Prostate gland (tissue), 2 donors: ENCODE measurements at regions not wholly inside any gene's neighbourhood (a gene's known extent, or its start where the extent isn't known, plus 50 kb on each side); places are given as distances from the start of the nearest gene placed in this dataset.

Experiments used
- CTCF ChIP-seq, 4 experiments: fragments of 200-600 bp in 2 of 4; fragments of 450-650 bp in 2 of 4; sonication (generic) in 2 of 4; IDR thresholded peaks; 1 replicate in 3 of 4; 2 replicates in 1 of 4; pipeline ENCODE4 v1.5.1; 2016 to 2019; ENCODE audit warnings: antibody characterized with exemption in 4 of 4, mild to moderate bottlenecking in 2 of 4, moderate library complexity in 2 of 4
- POLR2A ChIP-seq: fragments of 450-650 bp; IDR thresholded peaks from one replicate; pipeline ENCODE4 v1.6.1; 2016; ENCODE audit warnings: antibody characterized with exemption, mild to moderate bottlenecking
- POLR2AphosphoS5 ChIP-seq: sonication (generic); formaldehyde crosslinking; IDR thresholded peaks from one replicate; pipeline ENCODE4 v1.6.1; 2017; ENCODE audit warnings: antibody characterized with exemption

GRCh38 chr3:178156301-178156700 lies 379.9 kb upstream of the KCNMB2 start:
- TF ChIP-seq CTCF (IDR thresholded peaks at IDR 0.05): no peak
- TF ChIP-seq POLR2A: no peak
- TF ChIP-seq POLR2AphosphoS5: no peak
